HG03097 (cell line): ENCODE measurements at regions not wholly inside any gene's neighbourhood (a gene's known extent, or its start where the extent isn't known, plus 50 kb on each side); places are given as distances from the start of the nearest gene placed in this dataset.

Source experiments
- ATAC-seq: cut with Tn5 transposase; IDR thresholded peaks from one replicate; pipeline ENCODE4 v1.9.1; 2021; ENCODE audit not compliant: unreplicated experiment, low FRiP score

DNA sequence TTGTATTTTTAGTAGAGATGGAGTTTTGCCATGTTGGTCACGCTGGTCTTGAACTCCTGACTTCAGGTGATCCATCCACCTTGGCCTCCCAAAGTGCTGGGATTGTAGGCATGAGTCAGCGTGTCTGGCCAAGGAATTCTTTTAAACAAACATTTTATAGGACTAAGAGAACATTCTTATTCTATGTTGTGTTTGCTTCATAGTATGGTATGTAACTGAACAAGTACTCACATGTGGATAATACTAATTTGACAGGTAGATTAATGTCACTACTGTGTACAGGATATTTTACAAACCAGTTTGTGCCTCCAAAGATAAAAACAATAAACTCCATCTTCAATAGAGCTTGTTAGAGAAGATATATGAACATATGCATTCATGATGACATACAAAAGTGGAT is 1353.4 kb downstream of the PCDH7 start:
- ATAC-seq: no peak

DNA sequence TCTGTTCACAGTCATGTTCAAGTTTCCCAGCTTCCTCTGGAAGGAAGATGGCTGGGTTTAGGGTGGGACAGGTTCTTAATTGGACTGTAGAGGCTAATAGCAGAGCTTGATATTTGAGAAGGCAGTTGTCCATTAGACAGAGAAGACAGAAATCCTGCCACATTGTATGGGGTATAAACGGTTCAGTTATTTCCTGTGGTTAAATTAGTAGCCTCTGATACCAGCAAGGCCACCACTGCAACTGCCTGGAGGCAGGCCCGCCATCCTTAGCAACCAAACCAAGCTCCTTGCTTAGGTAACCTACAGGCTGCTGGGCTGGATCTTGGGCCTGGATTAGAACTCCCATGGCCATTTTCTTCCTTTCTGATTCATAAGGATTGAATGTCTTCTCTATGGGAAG is 1367.0 kb downstream of the PCDH7 start:
- no peak for ATAC-seq

DNA sequence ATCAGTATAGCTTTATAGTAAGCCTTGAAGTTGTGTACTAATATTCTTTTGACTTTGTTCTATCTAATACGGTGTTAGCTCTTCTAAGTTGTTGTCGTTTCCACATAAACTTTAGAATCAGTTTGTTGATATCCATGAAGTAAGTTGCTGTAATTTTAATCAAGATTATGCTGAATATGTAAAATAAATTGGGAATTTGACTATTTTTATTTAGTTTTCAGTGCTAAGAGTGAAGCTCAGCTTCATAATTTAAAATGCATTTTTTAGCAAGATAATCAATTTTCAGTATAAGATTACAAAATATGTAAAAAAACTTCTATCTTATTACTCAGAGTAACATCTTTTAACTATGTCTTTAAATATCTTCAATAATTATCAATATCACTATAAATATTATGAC is 1374.8 kb downstream of the PCDH7 start:
- ATAC-seq: no peak

DNA sequence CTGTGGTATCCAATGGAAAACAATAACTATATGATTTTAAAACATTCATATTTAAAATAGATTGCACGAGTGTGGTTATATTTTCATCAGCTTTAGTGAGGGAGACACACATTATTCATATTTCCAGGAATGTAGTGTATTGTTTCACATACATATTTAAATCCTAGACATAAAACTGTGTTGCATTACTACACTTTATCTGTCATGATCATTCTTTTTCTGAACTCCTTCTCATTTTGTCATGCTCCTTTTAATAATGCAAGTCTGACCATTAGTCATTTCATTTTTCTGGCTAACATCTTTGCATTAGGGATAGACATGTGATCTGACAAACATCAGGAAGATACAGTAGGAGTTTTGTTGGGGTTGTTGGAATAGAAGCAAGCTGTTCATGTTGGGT is 1382.7 kb downstream of the PCDH7 start:
- ATAC-seq: no peak

DNA sequence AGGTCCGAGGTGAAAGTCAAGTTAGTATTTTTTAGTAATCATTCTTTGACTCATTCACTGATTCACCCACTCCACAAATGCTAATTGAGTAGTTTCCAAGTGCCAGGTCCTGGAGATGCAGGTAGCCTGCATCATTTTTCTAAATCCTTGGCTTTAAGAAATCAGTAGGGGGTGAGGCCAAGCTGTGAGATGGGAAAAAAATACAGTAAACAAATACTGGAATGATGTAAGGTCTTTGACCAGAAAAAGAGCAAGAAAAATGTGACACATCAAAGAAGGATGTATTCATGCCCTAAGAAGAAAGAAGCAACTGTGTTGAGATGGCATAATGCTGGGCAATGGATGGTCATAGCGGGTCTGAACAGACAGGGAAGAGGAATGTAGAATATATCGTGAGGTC is 1386.6 kb downstream of the PCDH7 start:
- no peak for ATAC-seq

DNA sequence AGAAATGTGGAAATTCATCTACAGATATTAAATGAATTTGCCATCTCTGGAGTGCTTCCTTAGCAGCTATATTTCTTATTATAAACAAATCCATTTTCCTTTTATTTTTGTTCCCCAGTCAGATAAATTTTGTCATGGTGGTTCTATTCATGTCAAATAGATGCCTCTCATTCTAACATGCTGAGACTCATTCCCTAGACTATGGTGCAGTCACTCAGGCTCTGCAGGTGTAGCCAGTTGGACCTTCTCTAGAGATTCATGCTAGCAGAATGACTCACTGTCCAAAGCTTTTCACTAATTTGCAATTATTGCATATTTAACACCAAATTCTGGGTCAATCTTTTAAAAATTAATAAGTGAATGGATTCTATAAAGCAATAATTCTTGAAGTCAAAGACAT is 1392.7 kb downstream of the PCDH7 start:
- no peak for ATAC-seq

DNA sequence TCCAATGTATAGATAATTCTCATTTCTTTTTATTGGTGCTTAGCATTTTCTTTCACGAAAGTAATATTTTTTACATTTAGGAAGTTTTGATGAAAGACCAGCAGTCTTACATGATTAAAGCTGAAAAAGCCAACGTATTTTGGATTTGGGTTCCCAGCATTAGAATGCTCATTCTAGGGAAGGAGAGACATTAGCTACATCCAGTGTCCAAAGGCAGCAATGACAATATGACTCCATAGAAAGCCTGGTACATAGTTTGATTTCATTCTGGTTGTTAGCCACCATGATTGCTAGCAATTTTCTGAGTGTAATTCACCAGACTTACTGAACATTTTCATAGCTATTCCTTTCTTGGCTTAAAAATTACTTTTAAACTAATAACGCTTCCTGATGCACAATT is 1397.5 kb downstream of the PCDH7 start:
- no peak for ATAC-seq

DNA sequence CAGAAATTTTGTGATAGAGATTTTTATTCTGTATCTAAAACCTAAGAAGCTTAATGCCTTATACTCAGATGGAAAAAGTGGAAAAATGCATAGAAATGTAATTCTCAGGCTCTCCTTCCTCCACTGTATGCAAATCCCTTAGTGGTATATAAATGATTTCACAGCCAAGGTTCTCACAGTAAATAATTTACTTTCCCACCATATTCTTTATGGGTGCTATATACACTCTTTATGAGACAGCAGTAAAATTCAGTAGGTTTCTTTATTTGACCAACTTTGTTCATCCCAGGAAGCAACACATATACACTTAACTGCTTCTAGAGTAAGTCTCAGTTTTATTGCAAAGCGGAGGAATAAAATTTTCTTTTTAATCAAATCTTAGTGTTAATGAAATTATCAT is 1399.7 kb downstream of the PCDH7 start:
- no peak for ATAC-seq

DNA sequence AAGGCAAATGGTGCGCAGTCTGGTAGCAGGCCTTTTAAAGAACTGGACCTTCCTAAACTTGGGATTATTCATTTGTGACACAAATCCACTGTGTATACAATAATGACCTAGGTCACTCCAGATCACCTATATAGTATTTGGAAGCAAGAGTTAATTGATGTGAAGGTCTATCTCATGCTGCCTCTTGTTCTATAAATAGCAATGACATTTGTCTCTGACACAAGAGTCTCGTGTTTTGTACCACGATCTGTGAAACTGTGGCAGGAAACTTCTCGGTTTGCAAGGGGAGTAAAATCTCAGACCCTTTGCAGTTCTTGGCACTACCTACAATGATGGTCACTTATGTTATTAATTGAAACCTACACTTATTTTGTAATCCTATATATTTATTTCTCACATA is 1408.4 kb downstream of the PCDH7 start:
- no peak for ATAC-seq

DNA sequence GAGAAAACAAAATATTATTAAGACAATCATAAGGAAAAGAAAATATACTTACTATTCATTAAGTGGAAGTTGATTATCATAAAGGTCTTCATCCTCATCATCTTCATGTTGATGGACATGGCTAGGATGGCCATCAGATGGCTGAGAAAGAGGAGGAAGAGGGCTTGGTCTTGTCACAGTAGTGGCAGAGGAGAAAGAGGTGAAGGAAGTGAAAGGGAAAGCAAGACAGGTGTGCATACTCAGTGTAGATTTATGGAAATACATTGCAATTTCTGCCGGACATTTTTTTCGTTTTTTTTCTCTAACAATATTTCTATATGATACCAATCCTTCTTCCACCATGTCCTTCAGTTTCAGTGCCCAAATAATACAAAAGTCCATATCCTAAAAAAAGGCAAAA is 1409.8 kb downstream of the PCDH7 start:
- no peak for ATAC-seq

DNA sequence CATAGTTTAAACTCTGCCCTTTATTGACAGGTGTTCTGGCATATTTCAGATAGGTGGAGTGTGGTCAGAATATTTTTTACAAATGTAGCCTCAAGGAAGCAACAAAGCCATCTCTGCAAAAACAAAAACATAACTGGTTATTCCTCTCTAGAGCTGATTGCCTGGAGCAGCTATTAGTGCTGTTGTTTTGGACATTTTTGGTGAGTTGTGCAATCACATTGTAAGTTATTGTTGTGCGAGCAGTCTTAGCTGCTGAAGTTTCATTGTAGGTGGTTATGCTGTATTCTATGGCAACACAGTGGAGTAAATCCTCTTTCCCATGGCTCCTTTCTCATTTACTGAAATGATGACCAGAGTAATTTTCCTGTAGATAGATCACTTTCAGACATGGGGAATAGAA is 1413.0 kb downstream of the PCDH7 start:
- no peak for ATAC-seq

DNA sequence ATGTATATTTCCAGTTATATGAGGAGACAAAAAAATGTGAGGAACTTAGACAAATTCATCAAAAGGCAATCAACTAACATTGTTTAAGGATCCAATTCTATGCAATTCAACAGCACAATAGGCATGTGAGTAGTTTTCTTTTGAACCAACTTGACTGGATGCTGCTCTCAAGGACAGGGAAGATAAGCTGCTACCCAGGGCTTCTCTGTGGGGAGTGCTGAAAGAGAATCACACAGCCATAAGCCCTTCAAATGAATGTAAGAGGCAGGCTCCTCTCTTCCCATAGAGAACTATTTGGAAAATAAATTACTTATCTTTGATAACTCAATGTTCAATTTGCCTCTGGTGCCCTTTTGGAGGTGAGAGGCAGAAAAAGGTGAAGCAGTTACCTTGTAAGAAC is 1413.6 kb downstream of the PCDH7 start:
- no peak for ATAC-seq

DNA sequence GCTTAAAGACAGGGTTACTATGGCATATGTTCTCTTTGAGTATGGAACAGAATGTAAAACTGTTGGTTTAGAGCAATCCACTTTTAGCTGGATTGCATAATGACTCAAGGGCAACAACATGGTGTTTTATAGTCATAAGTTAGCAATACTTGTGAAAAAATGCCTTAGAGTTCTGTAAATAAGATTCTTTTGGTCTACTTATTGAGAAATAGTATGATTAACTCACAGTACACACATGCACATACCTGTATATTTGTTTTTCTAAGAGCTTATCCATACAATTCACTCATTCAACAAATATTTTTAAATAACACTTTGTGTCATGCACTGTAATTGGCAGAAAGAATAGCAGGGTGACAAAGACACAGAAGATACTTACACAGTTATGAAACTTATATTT is 1415.5 kb downstream of the PCDH7 start:
- no peak for ATAC-seq

DNA sequence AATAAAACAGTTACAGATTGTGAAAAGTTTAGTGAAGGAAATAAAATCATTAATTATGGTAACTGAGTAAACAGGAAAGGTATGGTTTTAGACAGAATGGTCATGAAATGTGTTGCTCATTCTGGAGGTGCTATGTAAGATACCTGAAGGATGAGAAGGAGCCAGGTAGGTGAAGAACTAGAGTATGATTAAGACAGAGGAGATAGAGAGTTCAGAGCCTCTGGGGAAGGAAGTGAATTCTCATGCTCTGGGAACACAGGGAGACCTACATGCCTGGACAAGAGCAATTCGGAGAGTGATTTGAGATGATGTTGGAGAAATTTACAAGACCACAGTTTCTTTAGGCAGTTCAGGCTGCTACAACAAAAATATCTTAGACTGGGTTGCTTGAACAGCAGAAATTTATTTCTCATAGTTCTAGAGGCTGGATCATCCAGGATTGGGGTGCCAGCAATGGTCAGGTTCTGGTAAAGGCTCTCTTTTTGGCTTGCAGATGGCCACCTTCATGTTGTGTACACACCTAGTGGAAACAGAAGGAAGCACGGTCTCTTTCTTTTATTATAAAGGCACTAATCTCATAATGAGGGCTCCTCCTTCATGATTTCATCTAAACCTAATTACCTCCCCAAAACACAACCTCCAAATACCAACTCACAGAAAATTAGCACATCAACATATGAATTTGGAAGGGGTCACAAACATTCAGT is 1416.1 kb downstream of the PCDH7 start:
- ATAC-seq: no peak

DNA sequence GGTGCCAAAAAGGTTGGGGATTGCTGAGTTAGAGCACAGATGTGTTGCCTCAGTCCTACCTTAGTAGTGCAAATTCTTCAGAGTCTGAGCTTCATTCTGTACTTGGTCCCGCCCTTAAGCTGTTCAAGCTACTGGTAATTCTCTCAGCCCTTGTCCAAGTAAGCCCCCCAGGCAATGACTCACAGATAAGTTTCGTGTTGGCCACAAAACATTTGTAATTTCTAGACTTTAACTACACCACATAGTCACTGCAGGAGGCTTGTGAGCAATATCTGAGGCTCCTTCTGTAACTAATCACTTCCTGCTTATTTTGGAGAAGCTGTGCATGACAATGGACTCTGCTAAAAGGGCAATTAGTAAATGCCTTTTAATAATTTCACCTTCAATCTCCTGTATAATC is 1420.5 kb downstream of the PCDH7 start:
- no peak for ATAC-seq

DNA sequence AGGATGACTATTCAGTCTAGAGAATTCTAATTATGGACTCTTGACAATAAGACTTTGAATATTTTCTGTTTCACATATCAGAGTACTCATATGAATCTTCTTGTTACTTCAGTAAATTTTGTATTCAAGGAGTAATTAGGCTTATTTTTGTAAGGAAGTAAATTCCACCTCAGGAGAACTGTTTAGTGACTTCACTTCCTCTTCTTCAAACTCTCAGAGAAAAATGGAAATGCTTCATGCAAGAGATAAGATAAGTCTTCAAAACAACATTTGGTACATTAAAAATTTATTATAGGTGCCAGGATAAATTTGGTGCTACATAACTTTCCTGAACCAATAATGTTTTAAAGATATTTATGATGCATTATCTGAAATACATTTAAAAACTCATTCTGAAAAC is 1421.9 kb downstream of the PCDH7 start:
- ATAC-seq: no peak

DNA sequence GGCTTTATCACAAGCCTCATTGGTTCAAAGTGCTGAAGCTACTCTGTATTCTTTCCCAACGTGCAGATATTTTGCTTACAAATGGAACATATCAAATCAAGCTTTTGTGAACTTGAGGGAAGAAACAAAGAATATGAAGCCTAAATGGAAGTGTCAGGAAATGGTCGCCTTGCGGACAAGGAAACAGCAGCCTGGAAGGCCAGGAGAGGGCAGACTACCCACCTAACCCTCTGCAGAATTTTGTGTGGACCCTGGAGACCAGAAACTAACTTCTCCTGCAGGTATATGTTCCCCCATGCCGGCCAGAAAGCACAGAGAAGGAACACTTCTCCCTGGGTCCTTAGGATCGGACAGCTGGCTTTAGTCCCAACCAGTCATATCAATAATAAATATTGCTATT is 1425.8 kb downstream of the PCDH7 start:
- ATAC-seq: no peak

DNA sequence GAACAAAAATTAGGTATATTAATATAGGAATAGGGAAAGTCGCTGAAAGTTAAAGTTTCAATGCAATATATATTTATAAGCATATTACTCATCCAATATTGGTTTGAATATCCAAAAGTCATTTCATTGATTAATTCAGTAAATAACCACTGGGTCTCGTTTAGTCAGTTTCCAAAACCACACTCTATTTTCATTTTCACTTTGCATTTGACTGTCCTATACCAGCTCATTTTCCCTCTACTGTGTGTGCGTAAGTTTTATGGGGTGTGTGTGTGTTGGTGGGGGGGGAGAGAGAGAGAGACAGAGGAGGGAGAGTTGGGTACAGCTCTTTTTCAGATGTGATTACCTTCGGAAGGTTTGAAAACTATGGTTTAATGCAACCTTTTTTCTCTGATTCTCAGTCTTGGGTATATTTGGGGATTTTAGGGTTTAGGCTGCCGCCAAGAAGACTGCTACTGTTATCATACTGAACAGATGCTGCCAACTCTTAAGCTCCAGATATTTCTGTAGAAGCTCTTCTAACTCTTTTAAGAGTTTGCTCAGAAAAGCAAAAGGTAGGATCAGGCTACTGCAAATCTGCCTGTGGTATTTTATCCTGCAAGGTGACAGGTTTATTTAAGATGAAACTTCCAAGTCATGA is 1427.4 kb downstream of the PCDH7 start:
- no peak for ATAC-seq

DNA sequence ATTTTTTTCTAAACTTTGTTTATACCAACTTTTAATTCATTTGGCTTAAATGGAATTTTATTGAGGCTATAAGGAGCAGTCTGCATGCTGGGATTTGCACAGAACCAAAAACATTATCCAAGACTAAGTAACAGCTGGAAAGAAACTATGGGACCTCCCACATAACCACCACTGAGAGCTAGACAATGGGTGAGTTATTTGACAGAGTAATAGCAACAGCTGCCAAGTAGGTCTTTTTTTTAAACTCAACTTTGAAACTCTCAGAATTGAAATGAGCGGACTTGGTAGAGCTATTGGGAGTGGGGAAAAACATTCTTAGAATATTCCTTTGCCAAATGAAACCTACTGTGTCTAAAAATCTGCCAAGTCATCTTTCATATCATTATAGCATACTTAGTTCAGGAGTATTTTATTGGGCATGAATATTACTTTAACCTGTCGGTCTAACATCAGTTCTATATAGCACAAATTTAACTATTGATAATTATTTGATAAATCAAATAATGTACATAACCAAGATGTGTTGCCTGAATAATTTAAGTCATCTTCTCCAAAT is 1428.0 kb downstream of the PCDH7 start:
- no peak for ATAC-seq

DNA sequence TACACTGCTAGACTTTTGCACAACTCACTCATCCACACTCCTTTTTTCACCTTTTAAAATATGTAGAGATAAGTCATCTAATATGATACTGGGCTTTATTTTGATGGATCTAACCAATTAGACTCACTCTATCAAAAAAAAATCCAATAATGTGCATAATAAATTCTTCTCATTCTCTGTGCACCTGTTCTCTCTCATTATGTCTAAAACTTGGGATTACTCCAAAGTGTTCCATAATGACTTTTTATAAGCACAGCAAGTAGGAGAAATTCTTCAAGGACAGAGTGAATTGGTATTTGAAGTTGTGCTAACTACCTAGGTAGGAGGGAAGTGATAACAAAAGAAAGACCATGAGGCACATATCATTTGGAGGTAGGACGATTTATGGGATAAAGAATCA is 1438.8 kb downstream of the PCDH7 start:
- ATAC-seq: no peak

DNA sequence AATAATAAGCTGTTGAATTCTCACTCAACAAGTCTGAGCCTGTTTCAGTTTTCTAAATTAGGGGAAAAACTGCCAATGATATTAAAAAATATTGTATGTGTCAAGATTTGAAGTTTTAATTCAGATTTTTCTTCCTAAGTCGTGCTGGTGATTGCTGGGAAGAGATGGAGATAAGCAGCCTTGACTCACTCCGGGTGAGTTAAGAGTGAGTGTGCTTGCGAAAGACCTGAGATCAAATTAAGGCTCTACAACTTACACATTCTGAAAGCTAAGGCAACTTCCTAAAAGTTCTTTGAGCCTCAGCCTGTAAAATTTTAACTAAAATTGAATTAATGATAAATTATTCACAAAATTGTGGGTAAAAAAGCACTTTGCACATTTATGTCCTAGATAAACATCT is 1441.2 kb downstream of the PCDH7 start:
- ATAC-seq: no peak

DNA sequence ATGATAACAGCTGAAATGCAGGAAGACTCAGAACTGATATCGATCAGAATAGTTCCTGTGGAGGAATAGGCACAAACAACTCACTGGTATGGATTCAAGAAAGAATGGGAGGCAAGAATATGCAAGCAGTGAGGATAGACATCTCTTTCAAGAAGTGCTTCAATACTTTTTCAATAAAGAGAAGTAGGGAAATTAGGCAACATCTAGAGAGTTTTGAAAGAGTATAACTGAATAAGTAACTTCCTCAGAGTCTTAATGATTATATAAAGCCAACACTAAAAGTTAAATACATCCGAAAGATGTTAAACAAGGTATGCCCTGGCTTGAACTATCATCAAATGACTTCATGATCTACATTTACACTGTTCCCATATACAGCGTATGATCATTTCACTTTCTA is 1443.0 kb downstream of the PCDH7 start:
- ATAC-seq: no peak
